Lung (tissue), 11 donors: ENCODE measurements at regions not wholly inside any gene's neighbourhood (a gene's known extent, or its start where the extent isn't known, plus 50 kb on each side); places are given as distances from the start of the nearest gene placed in this dataset.

ENCODE experiments used
- ATAC-seq: fragments of 200-7000 bp; cut with Tn5 transposase; one replicate; pipeline ENCODE4 v1.9.1; 2020; ENCODE audit warnings: moderate number of reproducible peaks; ENCODE audit not compliant: insufficient read depth, low FRiP score
- DNase-seq, 3 donors: peaks; one replicate each; pipeline ENCODE4 v3.0.0-alpha.2; 2013 to 2017
- H3K27ac ChIP-seq, 2 donors: one replicate each; pipeline ENCODE4 v1.5.1; 2013; ENCODE audit warnings: mild to moderate bottlenecking in 2 of 2, moderate library complexity in 2 of 2, control low read depth in 1 of 2, inconsistent platforms in 1 of 2, low read depth in 1 of 2, low read length in 1 of 2
- H3K27me3 ChIP-seq, 3 donors: one replicate each; pipeline ENCODE4 v1.5.1; 2013; ENCODE audit warnings: low read length in 2 of 3; ENCODE audit not compliant: control insufficient read depth in 3 of 3, insufficient read depth in 3 of 3
- H3K36me3 ChIP-seq, 4 donors: one replicate each; pipeline ENCODE4 v1.5.1; 2013; ENCODE audit warnings: low read length in 4 of 4, mild to moderate bottlenecking in 1 of 4, moderate library complexity in 1 of 4; ENCODE audit not compliant: control insufficient read depth in 4 of 4, insufficient read depth in 4 of 4
- H3K4me1 ChIP-seq, 5 donors: one replicate each; pipeline ENCODE4 v1.5.1; 2013; ENCODE audit warnings: low read length in 5 of 5, mild to moderate bottlenecking in 2 of 5, moderate library complexity in 1 of 5; ENCODE audit not compliant: control insufficient read depth in 5 of 5, insufficient read depth in 5 of 5
- H3K4me3 ChIP-seq: one replicate; pipeline ENCODE4 v1.5.1; 2013; ENCODE audit warnings: mild to moderate bottlenecking, control low read depth, moderate library complexity
- H3K9ac ChIP-seq, 2 donors: one replicate each; pipeline ENCODE4 v1.5.1; 2013; ENCODE audit warnings: low read length in 2 of 2, control low read depth in 1 of 2; ENCODE audit not compliant: insufficient read depth in 1 of 2
- H3K9me3 ChIP-seq, 4 donors: one replicate each; pipeline ENCODE4 v1.5.1; 2013; ENCODE audit warnings: low read length in 3 of 4, mild to moderate bottlenecking in 1 of 4, moderate library complexity in 1 of 4; ENCODE audit not compliant: control insufficient read depth in 4 of 4, insufficient read depth in 3 of 4
- WGBS, 2 donors: extraction: QIAGEN DNeasy Blood & Tissue Kit; methylation state at CpG; one replicate each; pipeline ENCODE4 v1.1.7; 2013; 5-methylcytosine and 5-hydroxymethylcytosine counted together
- TF ChIP-seq, protein P1 (sequence below): IDR thresholded peaks from 2 replicates; pipeline ENCODE4 v1.5.1; 2012; ENCODE audit warnings: mild to moderate bottlenecking; ENCODE audit errors: control extremely low read depth, extremely low read depth
- donor health status: control.
- donor health status: control.
- donor health status: Bipolar disorder and iron deficiency.
- donor health status: healthy.
- donor health status: DM: yes; HTN: yes; CAD: no.

DNA sequence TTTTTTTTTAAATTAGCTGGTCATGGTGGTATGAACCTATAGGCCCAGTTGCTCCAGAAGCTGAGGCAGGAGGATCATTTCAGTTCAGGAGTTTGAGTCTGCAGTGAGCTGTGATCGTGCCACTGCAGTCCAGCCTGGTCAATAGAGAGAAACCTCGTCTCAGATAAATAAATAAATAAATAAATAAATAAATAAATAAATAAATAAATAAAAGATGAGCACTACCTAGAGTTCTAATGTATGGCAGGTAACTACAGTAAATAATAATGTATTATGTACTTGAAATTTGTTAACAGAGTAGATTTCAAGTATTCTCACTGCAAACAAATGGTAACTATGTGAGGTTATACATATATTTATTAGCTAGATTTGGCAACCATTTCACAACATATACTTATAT, 697.9 kb upstream of the ID2 start:
- Histone ChIP-seq H3K9me3 (peaks cover 0 to 2% (median 0%) of the 10 kb centered on the region in 4 donors), H3K4me3 (no peak overlapping the region), H3K36me3 (no peaks in the 10 kb centered on the region), H3K9ac (no peak overlapping the region), H3K4me1 (no peaks in the 10 kb centered on the region), H3K27me3 (no peaks in the 10 kb centered on the region), H3K27ac (no peak overlapping the region)
- no peak for DNase-seq
- TF ChIP-seq, protein P1, sequence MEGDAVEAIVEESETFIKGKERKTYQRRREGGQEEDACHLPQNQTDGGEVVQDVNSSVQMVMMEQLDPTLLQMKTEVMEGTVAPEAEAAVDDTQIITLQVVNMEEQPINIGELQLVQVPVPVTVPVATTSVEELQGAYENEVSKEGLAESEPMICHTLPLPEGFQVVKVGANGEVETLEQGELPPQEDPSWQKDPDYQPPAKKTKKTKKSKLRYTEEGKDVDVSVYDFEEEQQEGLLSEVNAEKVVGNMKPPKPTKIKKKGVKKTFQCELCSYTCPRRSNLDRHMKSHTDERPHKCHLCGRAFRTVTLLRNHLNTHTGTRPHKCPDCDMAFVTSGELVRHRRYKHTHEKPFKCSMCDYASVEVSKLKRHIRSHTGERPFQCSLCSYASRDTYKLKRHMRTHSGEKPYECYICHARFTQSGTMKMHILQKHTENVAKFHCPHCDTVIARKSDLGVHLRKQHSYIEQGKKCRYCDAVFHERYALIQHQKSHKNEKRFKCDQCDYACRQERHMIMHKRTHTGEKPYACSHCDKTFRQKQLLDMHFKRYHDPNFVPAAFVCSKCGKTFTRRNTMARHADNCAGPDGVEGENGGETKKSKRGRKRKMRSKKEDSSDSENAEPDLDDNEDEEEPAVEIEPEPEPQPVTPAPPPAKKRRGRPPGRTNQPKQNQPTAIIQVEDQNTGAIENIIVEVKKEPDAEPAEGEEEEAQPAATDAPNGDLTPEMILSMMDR = no peak
- 93 to 94% methylated on average over 2 of the region's 2 CpGs for WGBS, 2 donors
- no peak for ATAC-seq

DNA sequence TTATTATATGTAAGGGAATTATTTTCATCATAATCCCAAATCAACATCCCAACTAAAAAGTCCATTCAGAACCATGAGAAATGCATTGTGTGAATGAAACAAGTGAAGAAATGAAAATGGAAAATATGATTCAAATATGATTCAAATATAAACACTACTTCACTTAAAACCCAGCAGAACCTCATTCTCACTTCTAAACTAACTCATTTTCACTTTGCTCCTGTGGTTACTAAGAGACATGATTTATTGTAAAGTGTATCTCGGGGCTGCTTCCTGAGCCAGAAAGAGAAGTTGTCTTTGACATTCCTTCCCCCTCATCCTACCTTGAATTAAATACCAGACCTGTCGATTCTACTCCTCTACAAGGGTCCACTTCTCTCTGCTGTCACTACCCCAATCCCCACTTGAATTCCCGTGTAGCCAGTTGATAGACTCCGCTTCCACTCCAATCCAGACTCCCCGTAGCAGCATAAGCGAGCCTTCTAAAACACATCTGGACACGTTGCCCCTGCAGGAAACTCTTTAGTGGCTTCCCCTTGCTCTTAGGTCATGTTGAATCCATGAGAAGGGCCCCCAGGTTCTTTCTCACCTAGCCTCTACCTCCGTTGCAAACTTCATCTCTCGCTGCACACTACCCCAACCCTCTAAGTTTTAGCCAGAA, 697.0 kb upstream of the ID2 start:
- H3K9ac ChIP-seq = no peak overlapping the region
- H3K27me3 ChIP-seq = no peaks in the 10 kb centered on the region
- 41 to 54% methylated on average over 9 of the region's 9 CpGs for WGBS, 2 donors
- DNase-seq (no peak), ATAC-seq (no peak)
- H3K4me3 ChIP-seq = no peak overlapping the region
- H3K27ac ChIP-seq = no peak overlapping the region
- peaks cover 0 to 2% (median under 1%) of the 10 kb centered on the region in 4 donors for H3K9me3 ChIP-seq
- H3K36me3 ChIP-seq = no peaks in the 10 kb centered on the region
- no peaks in the 10 kb centered on the region for H3K4me1 ChIP-seq
- TF ChIP-seq, protein P1 = no peak

DNA sequence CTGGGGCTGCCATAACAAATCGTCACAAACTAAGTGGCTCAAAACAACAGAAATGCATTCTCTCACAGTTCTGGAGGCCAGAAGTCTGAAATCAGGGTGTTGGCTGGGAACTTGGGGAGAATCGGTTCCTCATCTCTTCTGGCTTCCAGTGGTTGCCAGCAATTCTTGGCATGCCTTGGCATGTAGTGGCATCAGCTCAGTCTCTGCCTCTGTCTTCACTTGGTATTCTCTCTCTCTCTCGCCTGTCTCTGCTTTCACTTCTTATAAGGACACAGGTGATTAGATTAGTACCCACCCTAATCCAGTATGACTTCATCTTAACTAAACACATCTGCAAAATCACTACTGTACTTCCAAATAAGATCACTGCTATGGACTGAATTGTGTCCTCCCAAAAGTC, 695.4 kb upstream of the ID2 start:
- DNase-seq (no peak), ATAC-seq (no peak)
- WGBS, 2 donors = 91 to 94% methylated on average over 3 of the region's 3 CpGs
- no peaks in the 10 kb centered on the region for H3K36me3 ChIP-seq
- no peak overlapping the region for H3K4me3 ChIP-seq
- H3K9me3 ChIP-seq = peaks cover 0 to 2% (median 1%) of the 10 kb centered on the region in 4 donors
- TF ChIP-seq, protein P1 = no peak
- no peaks in the 10 kb centered on the region for H3K4me1 ChIP-seq
- no peaks in the 10 kb centered on the region for H3K27me3 ChIP-seq
- H3K9ac ChIP-seq = no peak overlapping the region
- H3K27ac ChIP-seq = no peak overlapping the region

DNA sequence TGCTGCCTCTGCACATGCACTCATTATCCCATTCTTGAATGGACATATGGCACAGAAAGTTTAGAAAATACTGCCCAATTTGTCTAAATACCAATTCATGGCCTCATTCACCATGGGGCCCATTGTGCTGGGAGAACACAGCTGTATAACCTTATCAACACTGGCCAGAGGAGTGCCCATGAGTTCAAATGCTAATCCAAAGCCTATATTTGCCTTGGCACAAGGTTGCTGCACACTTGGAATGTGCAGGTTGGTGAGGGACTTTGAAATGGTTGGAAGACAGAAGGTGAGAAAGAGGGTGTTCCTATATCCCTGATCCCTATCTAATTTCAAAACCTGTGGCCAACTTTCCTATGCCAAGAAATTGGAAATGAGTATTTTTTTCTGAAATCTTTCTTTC, 693.9 kb upstream of the ID2 start:
- TF ChIP-seq, protein P1 = no peak
- Histone ChIP-seq H3K4me1 (no peaks in the 10 kb centered on the region), H3K9me3 (peaks cover 0 to 2% (median 0%) of the 10 kb centered on the region in 4 donors), H3K36me3 (no peaks in the 10 kb centered on the region), H3K9ac (no peak overlapping the region), H3K4me3 (no peak overlapping the region), H3K27me3 (no peaks in the 10 kb centered on the region), H3K27ac (no peak overlapping the region)
- no peak for DNase-seq
- no peak for ATAC-seq
